ENCODE measurements at regions not wholly inside any gene's neighbourhood (a gene's known extent, or its start where the extent isn't known, plus 50 kb on each side); places are given as distances from the start of the nearest gene placed in this dataset.

- no peak for DNase-seq (ENCODE audit: low spot score)
Observed at GRCh38 chr9:135196474-135196873, 109.0 kb downstream of the OLFM1 start.

GRCh38 chr9:135198144-135198543 is 110.7 kb downstream of the OLFM1 start:
- DNase-seq (ENCODE audit: low spot score): no peak

GRCh38 chr9:135198586-135199285 is 111.3 kb downstream of the OLFM1 start:
- no peak for DNase-seq (ENCODE audit: low spot score)

- no peak for DNase-seq (ENCODE audit: low spot score)
Observed at GRCh38 chr9:135199489-135199888, 112.0 kb downstream of the OLFM1 start.

GRCh38 chr9:135201711-135202110 is 114.2 kb downstream of the OLFM1 start:
- no peak for DNase-seq (ENCODE audit: low spot score)

GRCh38 chr9:135204177-135204576 is 116.7 kb downstream of the OLFM1 start:
- DNase-seq (ENCODE audit: low spot score): no peak

GRCh38 chr9:135209136-135209535 is 121.7 kb downstream of the OLFM1 start:
- no peak for DNase-seq (ENCODE audit: low spot score)

- DNase-seq (ENCODE audit: low spot score): no peak
Observed at GRCh38 chr9:135209852-135210251, 122.4 kb downstream of the OLFM1 start.

- DNase-seq (ENCODE audit: low spot score): no peak
Observed at GRCh38 chr9:135210676-135211523, 123.4 kb downstream of the OLFM1 start.

GRCh38 chr9:135211524-135211890 is 124.0 kb downstream of the OLFM1 start:
- no peak for DNase-seq (ENCODE audit: low spot score)

- DNase-seq (ENCODE audit: low spot score): no peak
Observed at GRCh38 chr9:135212961-135213360, 125.5 kb downstream of the OLFM1 start.

GRCh38 chr9:135213566-135213965 is 126.1 kb downstream of the OLFM1 start:
- no peak for DNase-seq (ENCODE audit: low spot score)

GRCh38 chr9:135214054-135214640 is 126.7 kb downstream of the OLFM1 start:
- no peak for DNase-seq (ENCODE audit: low spot score)

- no peak for DNase-seq (ENCODE audit: low spot score)
Observed at GRCh38 chr9:135214706-135215105, 127.2 kb downstream of the OLFM1 start.

GRCh38 chr9:135215571-135216161 is 128.2 kb downstream of the OLFM1 start:
- DNase-seq (ENCODE audit: low spot score): no peak

- no peak for DNase-seq (ENCODE audit: low spot score)
Observed at GRCh38 chr9:135216236-135216635, 128.8 kb downstream of the OLFM1 start.

GRCh38 chr9:135216791-135217441 is 129.4 kb downstream of the OLFM1 start:
- DNase-seq (ENCODE audit: low spot score): no peak

GRCh38 chr9:135217836-135218235 is 130.4 kb downstream of the OLFM1 start:
- DNase-seq (ENCODE audit: low spot score): no peak

- DNase-seq (ENCODE audit: low spot score): no peak
Observed at GRCh38 chr9:135218331-135219225, 131.1 kb downstream of the OLFM1 start.

GRCh38 chr9:135219676-135220600 is 132.5 kb downstream of the OLFM1 start:
- DNase-seq (ENCODE audit: low spot score): no peak
